GM19452 (cell line): ENCODE measurements at regions not wholly inside any gene's neighbourhood (a gene's known extent, or its start where the extent isn't known, plus 50 kb on each side); places are given as distances from the start of the nearest gene placed in this dataset.

Experiments
- ATAC-seq: cut with Tn5 transposase; IDR thresholded peaks from one replicate; pipeline ENCODE4 v1.9.1; 2021; ENCODE audit not compliant: unreplicated experiment

DNA sequence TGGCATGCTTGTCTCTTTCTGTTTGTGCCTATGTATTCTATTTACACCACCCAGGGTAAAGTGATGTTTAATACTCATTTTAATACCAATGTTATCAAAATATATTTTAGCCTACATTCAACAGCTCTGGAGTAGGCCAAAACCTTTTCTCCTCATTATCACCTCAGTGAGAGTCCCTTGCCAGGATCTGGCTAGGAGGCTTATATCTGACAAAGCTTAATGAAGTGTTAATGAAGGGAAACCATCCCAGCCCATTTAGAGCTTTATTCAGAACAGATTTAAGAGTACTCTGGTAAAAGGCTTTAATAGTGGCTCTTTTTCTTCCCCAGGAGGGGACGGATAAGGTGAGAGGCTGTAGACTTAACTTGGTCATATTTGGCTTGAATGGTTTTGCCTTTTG, 137.6 kb downstream of the GRIN2B start:
- no peak for ATAC-seq

DNA sequence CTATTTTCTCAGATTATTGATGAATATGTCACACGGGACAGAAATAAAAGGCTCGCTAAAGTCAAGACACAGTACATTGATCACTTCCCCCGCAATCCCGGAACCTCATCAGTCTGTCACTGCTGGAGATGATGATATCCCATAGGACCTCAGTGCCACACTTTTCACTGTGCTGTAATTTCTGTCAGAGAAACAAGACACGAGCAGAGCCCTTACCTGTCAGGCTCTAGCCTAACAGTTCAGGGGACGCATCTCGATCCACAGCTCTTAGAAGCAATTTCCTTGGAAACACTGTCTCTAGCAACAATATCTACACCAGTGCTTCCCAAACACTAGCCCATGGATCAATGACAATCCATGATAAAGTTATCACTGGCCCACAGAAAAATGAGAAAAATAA, 140.0 kb downstream of the GRIN2B start:
- ATAC-seq, result no peak

DNA sequence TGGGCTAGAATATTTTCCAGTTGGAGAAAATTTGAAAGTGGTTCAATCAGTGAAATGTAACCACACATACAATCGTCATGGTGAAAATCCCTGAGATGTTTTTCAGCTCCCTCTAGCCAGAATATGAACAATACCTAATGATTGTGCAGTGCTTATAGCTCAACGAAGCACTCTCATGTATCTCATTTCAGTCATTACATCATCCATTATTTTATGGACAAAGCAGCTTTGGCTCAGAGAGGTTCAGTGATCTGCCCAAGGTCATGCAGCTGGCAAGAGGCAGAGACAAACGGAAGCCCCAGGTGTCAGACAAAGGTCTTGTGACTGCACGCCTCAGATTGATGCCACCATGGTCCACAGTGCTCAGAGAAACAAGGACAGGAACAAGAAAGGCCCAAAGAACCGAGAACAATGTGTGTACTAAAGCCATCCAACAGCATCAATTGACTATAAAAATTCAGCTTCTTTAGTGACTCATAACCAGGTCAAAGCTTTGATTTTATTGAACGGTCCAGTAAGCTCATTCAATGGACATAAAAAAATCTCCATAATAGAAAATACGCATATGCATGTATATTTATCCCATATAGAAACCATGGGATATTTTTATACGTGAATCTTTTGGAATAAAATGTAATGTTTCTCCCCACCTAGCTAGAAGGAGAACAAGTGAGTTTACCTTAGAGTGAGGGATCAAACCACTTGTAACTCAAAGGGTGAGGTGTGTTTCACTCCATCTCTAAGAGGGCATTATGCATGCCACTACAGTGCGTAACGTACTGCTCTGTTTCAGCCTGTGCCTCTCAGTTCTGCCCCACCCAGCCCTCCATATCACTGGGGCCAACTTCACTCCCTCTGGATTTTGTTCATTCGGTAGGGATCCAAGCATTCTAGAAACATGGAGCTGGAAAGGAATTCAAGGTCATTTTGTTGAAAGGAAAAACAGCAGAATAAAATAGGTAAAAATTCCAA, 141.8 kb downstream of the GRIN2B start:
- ATAC-seq, result no peak

DNA sequence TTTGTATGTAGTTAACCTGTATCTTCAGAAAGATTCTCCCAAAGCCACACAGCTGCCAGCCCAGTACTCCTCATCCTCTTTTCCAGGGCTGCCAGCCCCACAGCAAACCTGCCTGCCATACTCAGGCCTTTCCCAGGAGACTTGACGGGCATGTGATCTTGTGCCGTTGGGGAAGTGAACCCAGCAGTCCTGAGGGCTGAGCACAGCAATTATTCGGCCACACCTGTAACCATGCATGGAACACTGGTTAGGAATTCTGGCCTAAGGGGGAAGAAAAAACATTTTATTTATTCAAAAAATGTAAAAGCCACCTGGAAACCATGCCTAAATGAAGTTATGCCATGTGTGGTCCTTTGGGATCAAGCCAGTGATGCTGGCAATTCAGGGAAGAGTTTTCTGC, 145.3 kb downstream of the GRIN2B start:
- no peak for ATAC-seq

DNA sequence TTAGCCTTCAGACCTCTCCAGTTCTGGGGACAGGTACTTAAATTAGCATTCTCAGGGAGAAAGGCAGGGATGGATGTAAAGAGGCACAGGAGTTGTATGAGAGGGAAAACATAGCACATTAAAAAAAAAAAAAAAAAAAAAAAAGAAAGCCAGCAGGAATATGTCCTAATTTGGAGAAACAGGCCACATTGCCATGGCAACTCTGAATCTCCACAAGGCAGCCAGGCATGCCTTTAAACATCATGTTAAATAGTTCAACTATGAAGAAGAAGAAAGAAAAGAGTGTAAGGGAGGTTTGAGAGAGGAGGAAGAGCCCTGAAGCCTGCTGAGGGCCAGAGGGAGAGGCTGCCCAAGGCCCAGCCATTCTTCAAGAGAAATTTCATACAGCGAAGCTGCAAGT, 145.8 kb downstream of the GRIN2B start:
- ATAC-seq, result no peak

DNA sequence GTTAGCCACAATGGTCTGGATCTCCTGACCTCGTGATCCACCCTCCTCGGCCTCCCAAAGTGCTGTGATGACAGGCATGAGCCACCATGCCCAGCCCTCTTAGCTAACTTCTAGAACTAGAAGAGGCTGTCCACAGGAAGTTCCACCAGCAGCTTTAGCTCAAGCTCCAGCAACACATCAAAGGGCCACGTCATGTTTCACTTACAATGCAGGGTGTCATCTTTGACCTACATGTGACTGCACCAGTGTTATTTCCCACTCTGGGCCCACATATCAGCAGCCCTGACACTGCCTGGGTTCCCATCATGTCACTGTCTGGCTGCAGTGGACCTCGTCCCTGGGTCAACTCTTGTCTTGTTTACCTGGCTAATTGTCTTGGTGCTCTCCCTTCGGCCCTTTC, 147.2 kb downstream of the GRIN2B start:
- no peak for ATAC-seq

DNA sequence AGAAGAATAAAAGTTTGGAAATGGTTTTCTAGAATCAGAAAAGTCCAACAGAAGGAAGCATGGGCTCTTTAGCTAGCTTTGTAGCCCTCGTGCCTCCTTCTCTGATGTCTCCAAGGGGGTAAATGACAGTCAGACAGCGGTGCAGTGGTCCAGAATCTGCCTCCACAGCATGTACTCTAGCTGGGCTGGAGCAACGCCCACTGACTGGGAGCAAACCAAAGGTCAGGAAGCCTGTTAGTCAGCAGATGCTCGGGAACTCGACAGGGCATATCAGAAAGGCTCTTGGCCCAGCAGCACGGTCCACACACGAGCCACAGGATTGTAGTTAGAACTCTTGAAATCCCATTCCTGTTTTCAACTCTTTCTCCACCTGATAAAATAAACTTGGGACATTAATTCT, 164.3 kb downstream of the GRIN2B start:
- ATAC-seq, result no peak

DNA sequence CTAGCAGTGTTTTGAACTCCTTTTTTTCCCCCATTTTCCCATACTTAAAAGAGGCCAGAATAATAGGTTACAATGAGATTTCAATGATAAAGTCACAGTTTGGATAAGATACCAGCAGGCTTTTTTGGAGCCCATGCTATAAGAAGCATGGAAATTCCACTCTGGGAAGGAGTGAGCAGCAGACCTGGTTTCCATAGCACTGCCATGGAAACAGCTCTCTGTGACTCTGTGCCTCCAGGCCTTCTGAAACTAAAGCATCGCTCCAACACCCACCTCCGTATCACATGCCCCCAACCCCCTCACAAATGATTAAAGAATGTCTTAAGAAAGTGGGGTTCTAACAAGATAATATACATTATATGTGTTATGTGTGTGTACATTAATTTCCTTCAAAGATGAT, 165.0 kb downstream of the GRIN2B start:
- no peak for ATAC-seq

DNA sequence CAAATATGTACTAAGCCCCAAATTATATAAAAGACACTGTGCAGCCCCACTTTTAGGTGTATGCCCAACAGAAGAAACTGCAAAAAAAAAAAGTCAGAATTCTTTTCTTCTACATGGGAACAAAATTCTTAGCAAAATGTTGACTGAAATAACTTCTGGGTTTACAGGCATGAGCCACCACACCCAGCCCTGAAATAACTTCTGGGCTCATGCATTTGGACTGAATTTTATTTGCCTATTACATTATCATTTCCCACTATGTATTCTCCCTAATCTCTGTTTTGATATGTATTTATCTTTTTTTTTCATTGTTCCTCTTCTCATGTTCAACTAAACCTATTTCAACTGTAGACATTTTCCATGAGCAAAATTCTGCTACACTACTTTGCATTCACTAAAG, 169.2 kb downstream of the GRIN2B start:
- ATAC-seq, result no peak

DNA sequence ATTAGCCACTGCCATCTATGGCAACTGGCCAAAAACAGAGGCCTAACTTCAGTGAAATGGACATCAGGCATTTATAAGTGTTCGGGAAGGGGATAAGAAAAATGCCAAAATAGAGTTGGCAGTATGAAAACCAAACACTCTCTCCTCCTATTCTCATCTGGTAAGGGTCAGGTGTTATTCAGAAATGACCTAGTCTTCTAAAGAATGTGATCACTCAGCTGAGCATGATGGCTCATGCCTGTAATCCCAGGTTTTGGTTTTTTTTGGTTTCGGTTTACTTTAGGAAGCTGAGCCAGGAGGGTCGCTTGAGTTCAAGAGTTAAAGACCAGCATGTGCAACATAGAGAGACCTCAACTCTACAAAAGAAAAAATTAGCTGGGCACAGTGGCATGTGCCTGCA, 170.3 kb downstream of the GRIN2B start:
- no peak for ATAC-seq

DNA sequence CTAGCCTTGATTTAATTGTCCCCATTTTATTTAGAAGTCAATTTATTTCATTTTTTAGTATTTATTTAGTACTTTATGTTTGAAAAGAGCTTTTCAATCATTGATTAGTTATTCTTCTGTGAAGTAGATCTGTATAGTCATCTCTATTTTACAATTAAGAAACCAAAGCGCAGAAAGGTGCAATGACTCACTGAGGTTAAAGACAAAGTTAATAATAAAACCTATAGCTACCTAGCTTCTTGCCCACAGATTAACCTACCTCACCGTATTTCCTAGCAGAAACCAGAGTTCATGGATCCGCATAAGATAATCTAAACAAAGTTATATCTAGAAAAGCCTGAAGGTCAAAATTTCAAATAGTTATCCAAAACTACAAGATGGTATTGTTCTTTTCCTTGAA, 176.4 kb downstream of the GRIN2B start:
- no peak for ATAC-seq

DNA sequence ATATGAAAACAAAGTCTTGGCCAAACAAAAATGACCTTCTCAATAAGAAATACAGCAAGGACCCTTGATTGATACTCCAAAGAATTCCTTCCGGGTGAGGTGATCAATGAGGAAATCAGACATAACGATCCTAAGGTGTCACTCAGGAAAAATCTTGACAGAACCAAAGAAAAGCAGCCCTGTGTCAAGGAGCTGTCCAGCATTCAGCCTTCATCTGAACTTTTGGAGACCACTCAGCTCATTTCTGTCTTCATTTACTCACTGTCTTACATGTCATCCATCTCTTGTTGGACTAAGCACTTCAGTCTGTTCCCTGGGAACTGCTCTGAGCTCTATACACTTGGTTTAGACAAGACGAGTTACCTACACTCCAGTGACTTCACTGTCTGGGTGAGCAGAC, 179.9 kb downstream of the GRIN2B start:
- ATAC-seq, result no peak

DNA sequence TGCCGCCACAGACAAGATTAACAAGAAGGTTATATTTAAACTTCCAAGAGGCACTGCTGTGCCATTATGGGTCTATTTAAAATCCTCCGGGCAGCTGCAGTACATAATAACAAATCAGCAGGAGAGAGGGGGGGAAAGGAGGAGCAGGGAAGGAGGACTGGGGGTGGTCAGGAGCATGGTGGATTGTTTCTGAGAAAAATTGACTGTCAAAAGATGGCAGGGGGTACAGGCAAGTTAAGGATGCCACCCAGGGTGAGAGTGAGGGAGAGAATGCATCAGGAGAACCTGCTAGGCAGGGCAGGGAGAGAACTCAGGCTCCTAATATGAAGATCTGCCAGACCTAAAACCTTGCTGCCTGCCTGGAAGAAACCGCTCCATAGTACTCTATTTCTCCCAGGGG, 181.8 kb downstream of the GRIN2B start:
- ATAC-seq, result no peak

DNA sequence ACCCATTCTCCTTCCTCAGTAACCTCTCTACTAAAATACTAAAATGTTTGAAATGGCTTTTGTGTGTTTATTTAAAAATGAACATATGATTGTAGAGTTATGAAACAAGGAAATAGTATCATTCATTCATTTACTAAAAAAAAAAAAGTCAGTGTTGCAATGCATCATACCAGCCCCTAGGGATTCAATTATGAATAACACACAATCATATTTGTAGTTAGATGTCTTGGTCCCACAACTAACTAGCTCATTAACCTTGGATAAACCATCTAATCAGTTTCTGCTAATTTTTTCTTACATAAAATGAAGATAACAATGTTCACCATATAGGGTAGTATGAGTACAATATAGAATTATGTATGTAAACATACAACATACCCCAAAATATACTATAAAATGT, 183.2 kb downstream of the GRIN2B start:
- ATAC-seq, result no peak

DNA sequence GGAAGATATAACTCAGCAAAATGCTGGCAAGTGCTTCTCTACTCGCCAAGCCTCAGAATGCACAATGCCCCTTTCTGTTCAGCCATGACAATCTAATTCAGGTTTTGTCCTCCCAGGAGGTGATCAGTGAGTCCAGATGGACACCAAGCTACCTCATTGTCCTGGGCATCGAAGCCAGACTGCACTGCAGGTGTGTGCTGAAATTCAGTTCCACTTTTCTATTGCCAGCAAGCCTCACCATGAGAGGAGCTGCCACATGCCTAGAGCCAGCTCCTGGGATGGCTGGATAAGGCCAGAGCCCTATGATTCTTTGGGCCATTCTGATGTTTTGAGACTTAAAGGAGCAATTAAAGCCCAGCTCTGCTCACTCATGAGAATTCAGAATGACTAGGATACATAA, 186.7 kb downstream of the GRIN2B start:
- ATAC-seq, result no peak

DNA sequence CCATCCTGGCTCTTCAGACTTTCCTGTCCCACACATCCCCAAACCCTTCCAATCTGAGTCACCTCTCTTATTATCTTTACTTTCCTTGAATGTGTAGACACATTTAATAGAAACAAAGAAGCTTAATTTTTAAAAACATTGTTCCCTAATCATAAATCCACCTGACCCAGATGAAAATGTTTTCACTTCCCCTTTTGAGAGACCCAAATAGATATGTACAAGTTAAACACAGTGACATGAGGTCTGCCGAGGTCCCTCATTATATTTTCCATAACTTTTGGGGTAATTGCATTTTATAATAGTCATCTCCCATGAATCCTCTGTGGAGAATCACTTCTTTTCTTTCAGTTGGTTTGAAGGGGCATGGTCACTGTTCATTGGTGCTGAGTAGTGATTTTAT, 191.1 kb downstream of the GRIN2B start:
- ATAC-seq, result no peak

DNA sequence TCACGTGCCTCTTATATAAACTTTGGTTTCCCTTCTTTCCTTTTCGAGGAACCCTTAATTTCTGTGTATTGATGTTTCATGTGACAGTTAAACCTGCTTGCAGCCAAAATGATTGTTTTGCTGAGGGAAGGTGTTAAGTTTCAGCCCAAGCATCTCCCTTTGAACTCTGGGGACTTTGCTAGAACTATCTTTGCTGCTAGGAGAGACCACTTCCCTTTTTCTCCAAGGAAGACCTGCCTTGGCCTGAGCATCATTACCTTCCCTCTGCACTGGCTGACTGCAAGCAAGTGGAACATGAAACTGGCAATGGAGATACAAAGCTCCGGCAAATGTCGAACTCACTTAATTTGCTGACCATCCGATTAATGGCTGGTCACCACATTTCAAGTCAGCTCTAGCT, 192.8 kb downstream of the GRIN2B start:
- ATAC-seq, result no peak

DNA sequence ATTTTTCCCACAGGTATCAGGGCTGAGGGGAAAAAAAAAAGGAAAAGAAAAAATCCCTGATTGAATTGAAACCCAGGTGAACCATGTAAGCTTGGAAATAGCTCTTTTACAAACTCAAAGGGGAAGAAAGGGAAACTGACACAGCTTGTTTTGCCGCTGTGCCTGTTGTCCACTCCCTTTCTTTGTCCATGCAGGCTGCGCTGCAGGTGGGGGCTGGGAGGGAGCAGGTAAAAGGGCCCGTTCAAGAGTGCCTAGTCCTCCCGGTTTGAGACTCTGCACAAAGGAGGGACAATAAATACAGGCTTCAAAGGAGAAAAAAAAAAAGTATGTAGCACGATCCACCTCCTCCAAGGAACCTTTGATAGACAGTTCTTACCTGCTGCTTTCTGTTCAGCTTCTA, 194.8 kb downstream of the GRIN2B start:
- no peak for ATAC-seq

DNA sequence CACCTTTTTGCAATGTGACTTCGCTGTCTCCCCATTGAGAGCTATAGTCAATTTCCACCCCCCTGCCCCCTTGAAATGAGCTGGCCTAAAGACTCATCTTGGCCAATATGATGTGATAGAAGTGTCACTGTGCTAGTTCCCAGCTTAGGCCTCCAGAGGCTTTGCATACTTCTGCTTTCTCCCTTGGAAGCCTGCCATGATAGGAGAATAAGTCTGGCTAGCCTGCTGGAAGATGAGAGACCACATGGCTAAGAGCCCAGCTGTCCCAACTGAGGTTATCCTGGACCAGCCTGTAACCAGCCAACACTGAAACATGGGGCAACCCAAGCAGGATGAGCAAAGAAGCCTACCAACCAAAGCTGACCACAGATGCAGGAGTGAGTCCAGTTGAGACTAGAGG, 196.9 kb downstream of the GRIN2B start:
- no peak for ATAC-seq

DNA sequence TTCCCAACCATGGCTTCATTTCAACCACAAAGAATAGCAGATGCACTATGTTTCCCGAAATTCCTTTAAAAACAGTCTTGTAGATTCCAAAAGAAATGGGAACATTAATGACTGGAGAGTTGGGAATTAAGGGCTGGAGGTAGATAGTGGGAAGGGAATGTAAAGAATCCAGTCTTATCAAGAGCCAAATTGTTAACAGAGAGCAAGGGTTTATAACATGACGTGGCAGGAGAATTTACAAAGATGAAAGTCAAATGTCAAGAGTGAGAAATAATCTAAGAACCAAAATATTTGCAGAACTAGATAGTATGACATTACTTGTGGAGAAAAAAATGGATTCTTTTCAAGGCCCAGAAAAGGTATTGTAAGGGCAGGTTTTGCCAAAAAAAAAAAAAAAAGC, 200.9 kb downstream of the GRIN2B start:
- no peak for ATAC-seq

DNA sequence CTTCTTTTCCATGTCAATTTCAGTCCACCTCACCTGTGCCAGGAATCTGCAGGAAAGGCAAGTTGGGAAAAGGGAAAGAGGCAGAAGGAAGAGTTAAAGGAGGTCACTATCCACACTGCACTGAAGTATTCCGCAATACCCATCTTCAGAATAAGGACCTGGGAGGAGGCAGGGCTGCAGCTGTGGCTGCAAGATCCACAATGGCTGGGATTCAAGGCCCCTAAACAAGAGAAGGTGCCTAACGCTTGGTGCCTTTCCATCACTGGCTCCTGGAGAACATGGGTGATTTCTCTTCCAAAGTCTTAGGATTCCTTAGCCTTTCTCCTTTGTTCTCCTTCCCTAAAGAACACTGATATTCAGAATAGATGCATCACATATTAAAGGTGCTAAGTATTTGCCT, 204.0 kb downstream of the GRIN2B start:
- no peak for ATAC-seq

DNA sequence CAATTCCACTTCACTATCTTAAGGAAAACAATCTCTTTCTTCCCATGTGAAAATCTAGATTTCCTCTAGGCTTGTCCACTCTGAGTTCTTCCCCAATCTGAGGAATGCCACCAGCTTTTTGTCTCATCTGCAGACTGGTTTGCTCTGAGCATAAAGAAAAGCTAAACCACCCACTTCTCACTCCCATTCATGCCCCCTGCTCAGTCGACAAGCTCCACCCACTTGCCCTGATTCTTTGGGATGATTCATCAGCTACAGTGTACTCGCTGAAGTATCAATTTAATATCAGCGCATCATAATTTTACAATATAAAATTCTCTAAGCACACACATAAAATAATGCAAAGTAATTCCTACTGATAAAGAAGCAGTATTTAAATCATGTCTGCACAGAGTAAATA, 209.1 kb downstream of the GRIN2B start:
- no peak for ATAC-seq

DNA sequence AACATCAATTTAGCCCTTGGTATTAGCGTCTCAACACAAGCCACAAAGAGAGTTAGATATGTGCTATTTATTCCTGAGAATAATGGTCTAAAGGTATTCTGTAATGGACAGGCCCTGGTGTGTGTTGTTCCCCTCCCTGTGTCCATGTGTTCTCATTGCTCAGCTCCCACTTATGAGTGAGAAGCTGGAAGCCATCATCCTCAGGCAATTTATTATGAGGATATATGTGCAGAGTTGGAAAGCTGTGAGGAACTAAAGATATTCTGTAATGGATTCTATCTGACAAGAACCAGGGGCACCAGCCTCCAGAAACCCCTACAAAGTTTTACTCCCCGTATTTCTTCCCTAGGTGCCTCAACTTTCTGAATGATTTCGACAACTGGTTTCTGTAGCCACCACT, 210.8 kb downstream of the GRIN2B start:
- no peak for ATAC-seq
